Nephron progenitor cell (in vitro differentiated cells): ENCODE measurements at regions not wholly inside any gene's neighbourhood (a gene's known extent, or its start where the extent isn't known, plus 50 kb on each side); places are given as distances from the start of the nearest gene placed in this dataset.
"Not testable (repeated sequence)": the region's sequence is repeated elsewhere in the genome, so short reads cannot be mapped to it uniquely, and the experiment has no call there.

ENCODE experiments used
- DNase-seq: peaks from one replicate; pipeline ENCODE4 v3.0.0; 2021
- H3K27ac Mint-ChIP-seq: 2 replicates; pipeline ENCODE4 v1.8.0; 2021; ENCODE audit warnings: mild to moderate bottlenecking, moderate library complexity, mixed read lengths
- H3K27me3 Mint-ChIP-seq: 2 replicates; pipeline ENCODE4 v1.8.0; 2021; ENCODE audit warnings: mild to moderate bottlenecking, low read depth, mixed read lengths; ENCODE audit not compliant: poor library complexity
- H3K36me3 Mint-ChIP-seq: 2 replicates; pipeline ENCODE4 v1.8.0; 2021; ENCODE audit warnings: low read depth, mixed read lengths
- H3K4me1 Mint-ChIP-seq: 2 replicates; pipeline ENCODE4 v1.8.0; 2021; ENCODE audit warnings: mixed read lengths
- H3K4me3 Mint-ChIP-seq: 2 replicates; pipeline ENCODE4 v1.8.0; 2021; ENCODE audit warnings: mild to moderate bottlenecking, moderate library complexity, mixed read lengths
- H3K9me3 Mint-ChIP-seq: 2 replicates; pipeline ENCODE4 v1.8.0; 2021; ENCODE audit warnings: mild to moderate bottlenecking, moderate library complexity, mixed read lengths
- CTCF ChIP-seq: fragments of 200-600 bp; sonication (generic); IDR thresholded peaks from 2 replicates; pipeline ENCODE4 v1.5.0; 2021; ENCODE audit warnings: antibody characterized with exemption

DNA sequence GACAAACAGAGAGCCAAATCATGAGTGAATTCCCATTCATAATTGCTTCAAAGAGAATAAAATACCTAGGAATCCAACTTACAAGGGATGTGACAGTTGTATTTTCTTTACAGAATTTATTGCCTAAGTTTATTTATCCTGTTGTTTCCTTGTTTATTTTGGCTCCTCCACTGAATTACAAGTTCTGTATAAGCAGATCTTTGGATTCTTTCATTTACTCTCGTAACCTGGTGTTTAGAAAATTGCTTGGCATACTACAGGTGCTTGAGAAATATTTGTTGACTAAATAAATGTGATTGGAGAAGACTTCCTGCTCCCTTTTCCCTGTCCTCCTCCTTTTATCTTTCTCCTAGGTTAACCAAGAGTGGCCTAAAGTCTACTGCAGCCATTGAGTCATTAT lies 455.6 kb downstream of the TMEM38B start:
- TF ChIP-seq CTCF = no peak
- Mint-ChIP-seq H3K27ac (no peak overlapping the region), H3K4me1 (peaks cover 7% of the 10 kb centered on the region), H3K27me3 (no peaks in the 10 kb centered on the region), H3K36me3 (no peaks in the 10 kb centered on the region), H3K9me3 (no peaks in the 10 kb centered on the region), H3K4me3 (no peak overlapping the region)
- DNase-seq = no peak

- Mint-ChIP-seq H3K9me3 (no peaks in the 10 kb centered on the region), H3K27me3 (no peaks in the 10 kb centered on the region), H3K4me3 (no peak overlapping the region), H3K27ac (no peak overlapping the region), H3K4me1 (no peaks in the 10 kb centered on the region), H3K36me3 (no peaks in the 10 kb centered on the region)
- TF ChIP-seq CTCF = no peak
- DNase-seq = no peak
Observed at GRCh38 chr9:106156465-106156864, 462.1 kb downstream of the TMEM38B start.

GRCh38 chr9:106172265-106172664 lies 477.9 kb downstream of the TMEM38B start:
- Mint-ChIP-seq H3K36me3 (no peaks in the 10 kb centered on the region), H3K9me3 (peaks cover 5% of the 10 kb centered on the region), H3K27me3 (no peaks in the 10 kb centered on the region), H3K27ac (no peak overlapping the region), H3K4me3 (no peak overlapping the region), H3K4me1 (no peaks in the 10 kb centered on the region)
- no peak for TF ChIP-seq CTCF
- no peak for DNase-seq

DNA sequence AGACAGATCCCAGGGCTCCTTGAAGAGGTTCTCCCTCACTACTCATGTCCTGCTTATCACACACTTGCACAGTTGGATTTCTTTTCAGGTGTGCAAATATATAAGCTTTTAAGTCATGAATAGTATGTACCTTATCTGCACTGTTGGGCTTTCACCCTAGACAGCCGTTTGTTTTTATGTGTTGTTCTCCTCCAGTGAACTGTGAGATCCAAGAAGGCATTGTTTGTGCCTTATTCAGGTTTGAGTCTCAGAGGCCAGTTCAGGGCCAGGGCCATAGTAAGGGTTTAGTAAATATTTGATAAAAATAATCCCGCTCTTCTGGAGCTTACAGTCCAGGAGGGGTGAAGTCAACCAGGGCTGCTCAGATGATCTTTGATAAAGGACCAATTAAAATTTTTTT lies 480.0 kb downstream of the TMEM38B start:
- TF ChIP-seq CTCF = no peak
- H3K9me3 Mint-ChIP-seq = no peaks in the 10 kb centered on the region
- no peaks in the 10 kb centered on the region for H3K36me3 Mint-ChIP-seq
- H3K4me3 Mint-ChIP-seq = no peak overlapping the region
- H3K27ac Mint-ChIP-seq = no peak overlapping the region
- DNase-seq = no peak
- H3K27me3 Mint-ChIP-seq = no peaks in the 10 kb centered on the region
- no peaks in the 10 kb centered on the region for H3K4me1 Mint-ChIP-seq

- Mint-ChIP-seq H3K36me3 (no peaks in the 10 kb centered on the region), H3K27ac (no peak overlapping the region), H3K4me3 (no peak overlapping the region), H3K4me1 (no peaks in the 10 kb centered on the region), H3K27me3 (no peaks in the 10 kb centered on the region), H3K9me3 (no peaks in the 10 kb centered on the region)
- no peak for DNase-seq
- TF ChIP-seq CTCF = no peak
Observed at GRCh38 chr9:106177216-106177615, 482.9 kb downstream of the TMEM38B start.

- H3K4me3 Mint-ChIP-seq = no peak overlapping the region
- H3K9me3 Mint-ChIP-seq = no peaks in the 10 kb centered on the region
- no peak overlapping the region for H3K27ac Mint-ChIP-seq
- H3K36me3 Mint-ChIP-seq = no peaks in the 10 kb centered on the region
- TF ChIP-seq CTCF = no peak
- H3K4me1 Mint-ChIP-seq = no peaks in the 10 kb centered on the region
- no peaks in the 10 kb centered on the region for H3K27me3 Mint-ChIP-seq
- no peak for DNase-seq
Observed at GRCh38 chr9:106179191-106179590, 484.9 kb downstream of the TMEM38B start.

DNA sequence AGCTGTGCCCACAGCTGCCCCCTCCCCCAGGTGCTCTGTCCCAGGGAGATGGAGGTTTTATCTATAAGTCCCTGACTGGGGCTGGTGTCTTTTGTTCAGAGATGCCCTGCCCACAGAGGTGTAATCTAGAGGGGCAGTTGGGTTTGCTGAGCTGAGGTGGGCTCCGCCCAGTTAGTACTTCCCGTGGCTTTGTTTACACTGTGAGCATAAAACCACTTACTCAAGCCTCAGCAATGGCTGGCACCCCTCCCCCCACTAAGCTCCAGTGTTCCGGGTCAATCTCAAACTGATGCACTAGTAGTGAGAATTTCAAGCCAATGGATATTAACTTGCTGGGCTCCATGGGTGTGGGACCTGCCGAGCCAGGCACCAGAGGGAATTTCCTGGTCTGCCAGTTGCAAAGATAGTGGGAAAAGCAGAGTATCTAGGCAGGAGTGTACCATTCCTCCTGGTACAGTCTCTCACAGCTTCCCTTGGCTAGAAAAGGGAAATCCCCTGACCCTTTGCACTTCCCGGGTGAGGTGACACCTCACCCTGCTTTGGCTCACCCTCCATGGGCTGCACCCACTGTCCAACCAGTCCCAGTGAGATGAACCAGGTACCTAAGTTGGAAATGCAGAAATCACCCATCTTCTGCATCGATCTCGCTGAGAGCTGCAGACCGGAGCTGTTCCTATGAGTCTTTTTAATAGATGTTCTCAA lies 509.6 kb downstream of the TMEM38B start:
- not testable (repeated sequence) for H3K27ac Mint-ChIP-seq, H3K27me3 Mint-ChIP-seq, H3K36me3 Mint-ChIP-seq, H3K4me1 Mint-ChIP-seq, H3K4me3 Mint-ChIP-seq, DNase-seq
- peaks cover 36% of the 10 kb centered on the region for H3K9me3 Mint-ChIP-seq
